Activated CD8-positive, alpha-beta T cell treated with anti-CD3 and anti-CD28 coated beads for 36 hours (primary cell): ENCODE measurements at regions not wholly inside any gene's neighbourhood (a gene's known extent, or its start where the extent isn't known, plus 50 kb on each side); places are given as distances from the start of the nearest gene placed in this dataset.

Experiments
- ATAC-seq: fragments of 200-7000 bp; cut with Tn5 transposase; one replicate; pipeline ENCODE4 v1.10.0; 2021; ENCODE audit warnings: mild to moderate bottlenecking, moderate library complexity
- CTCF ChIA-PET: fragments of 350-600 bp; sonication (Branson Sonifier 250); formaldehyde crosslinking; loops from one replicate; lab custom pipeline; 2021; ENCODE audit warnings: antibody characterized with exemption; lab: Charles Lee
- POLR2A ChIA-PET: fragments of 350-600 bp; sonication (Branson Sonifier 250); formaldehyde crosslinking; loops from one replicate; lab custom pipeline; 2021; ENCODE audit warnings: antibody characterized with exemption; lab: Charles Lee
- DNase-seq: peaks from one replicate; pipeline ENCODE4 v3.0.0-alpha.2; 2020
- H3K27ac Mint-ChIP-seq: one replicate; pipeline ENCODE4 v1.8.0; 2021; ENCODE audit warnings: mild to moderate bottlenecking, mixed read lengths
- H3K27me3 Mint-ChIP-seq: one replicate; pipeline ENCODE4 v1.8.0; 2021; ENCODE audit warnings: mixed read lengths
- H3K36me3 Mint-ChIP-seq: one replicate; pipeline ENCODE4 v1.8.0; 2021; ENCODE audit warnings: low read depth, mixed read lengths
- H3K4me1 Mint-ChIP-seq: one replicate; pipeline ENCODE4 v1.8.0; 2021; ENCODE audit warnings: low read depth, mixed read lengths
- H3K4me3 Mint-ChIP-seq: one replicate; pipeline ENCODE4 v1.8.0; 2021; ENCODE audit warnings: mild to moderate bottlenecking, moderate library complexity, mixed read lengths
- H3K9me3 Mint-ChIP-seq: one replicate; pipeline ENCODE4 v1.8.0; 2021; ENCODE audit warnings: mixed read lengths
- CTCF ChIP-seq: fragments of 200-600 bp; IDR thresholded peaks from one replicate; pipeline ENCODE4 v1.8.0; 2022; ENCODE audit warnings: antibody characterized with exemption, mild to moderate bottlenecking
- intact Hi-C: fragments of 100-400 bp; cut with micrococcal nuclease; formaldehyde crosslinking; loops from one replicate; pipeline ENCODE4 v1.10.0; 2022

GRCh38 chr18:59063300-59063906 is 76.3 kb upstream of the SEC11C start:
- no peak overlapping the region for H3K27ac Mint-ChIP-seq
- ATAC-seq (no peak), DNase-seq (no peak)
- ChIA-PET CTCF (interaction anchor here (1.2 to 4.5 kb wide), 3 partner anchors 283 to 295 kb away, joined by 3 to 22 read pairs (median 9); no protein-coding TSS in a partner anchor), POLR2A (no interaction called here)
- intact Hi-C loops, result no loop called here
- no peak for TF ChIP-seq CTCF
- no peaks in the 10 kb centered on the region for H3K9me3 Mint-ChIP-seq
- no peak overlapping the region for H3K4me3 Mint-ChIP-seq
- H3K27me3 Mint-ChIP-seq, result peaks cover 19% of the 10 kb centered on the region
- no peaks in the 10 kb centered on the region for H3K4me1 Mint-ChIP-seq
- no peaks in the 10 kb centered on the region for H3K36me3 Mint-ChIP-seq

GRCh38 chr18:59063912-59064311 is 75.8 kb upstream of the SEC11C start:
- Mint-ChIP-seq H3K27me3 (peaks cover 19% of the 10 kb centered on the region), H3K4me1 (no peaks in the 10 kb centered on the region), H3K9me3 (no peaks in the 10 kb centered on the region), H3K27ac (no peak overlapping the region), H3K36me3 (no peaks in the 10 kb centered on the region), H3K4me3 (no peak overlapping the region)
- intact Hi-C loops, result no loop called here
- no peak for ATAC-seq
- TF ChIP-seq CTCF, result no peak
- ChIA-PET POLR2A (no interaction called here), CTCF (interaction anchor here (1.2 to 4.5 kb wide), 3 partner anchors 283 to 295 kb away, joined by 3 to 22 read pairs (median 9); no protein-coding TSS in a partner anchor)
- no peak for DNase-seq

- intact Hi-C loops, result no loop called here
- Mint-ChIP-seq H3K9me3 (no peaks in the 10 kb centered on the region), H3K27ac (no peak overlapping the region), H3K4me3 (no peak overlapping the region), H3K27me3 (peaks cover 13% of the 10 kb centered on the region), H3K36me3 (no peaks in the 10 kb centered on the region), H3K4me1 (no peaks in the 10 kb centered on the region)
- no peak for ATAC-seq
- TF ChIP-seq CTCF, result no peak
- CTCF ChIA-PET, result interaction anchor here (2.1 kb wide), 1 partner anchor 297 kb away, joined by 7 read pairs; no protein-coding TSS in a partner anchor
- POLR2A ChIA-PET, result no interaction called here
- no peak for DNase-seq
Observed at GRCh38 chr18:59065684-59066083, 74.0 kb upstream of the SEC11C start.

- no peak overlapping the region for H3K4me3 Mint-ChIP-seq
- DNase-seq (peak; percentile 37), ATAC-seq (no peak)
- H3K4me1 Mint-ChIP-seq, result no peaks in the 10 kb centered on the region
- H3K9me3 Mint-ChIP-seq, result no peaks in the 10 kb centered on the region
- CTCF ChIA-PET, result interaction anchor here (1.2 to 5.4 kb wide), 4 partner anchors 9 to 299 kb away, joined by 4 to 76 read pairs (median 31); no protein-coding TSS in a partner anchor
- peak; percentile 35 for TF ChIP-seq CTCF
- no peak overlapping the region for H3K27ac Mint-ChIP-seq
- intact Hi-C loops, result no loop called here
- POLR2A ChIA-PET, result no interaction called here
- no peaks in the 10 kb centered on the region for H3K36me3 Mint-ChIP-seq
- H3K27me3 Mint-ChIP-seq, result peaks cover 7% of the 10 kb centered on the region
Observed at GRCh38 chr18:59067873-59068272, 71.8 kb upstream of the SEC11C start.

GRCh38 chr18:59068276-59069071 is 71.2 kb upstream of the SEC11C start:
- intact Hi-C loops, result no loop called here
- Mint-ChIP-seq H3K9me3 (no peaks in the 10 kb centered on the region), H3K4me3 (no peak overlapping the region), H3K27ac (no peak overlapping the region), H3K36me3 (no peaks in the 10 kb centered on the region), H3K27me3 (peaks cover 3% of the 10 kb centered on the region), H3K4me1 (no peaks in the 10 kb centered on the region)
- no peak for TF ChIP-seq CTCF
- ATAC-seq, result no peak
- CTCF ChIA-PET, result interaction anchor here (1.2 to 5.4 kb wide), 4 partner anchors 9 to 299 kb away, joined by 3 to 76 read pairs (median 30); no protein-coding TSS in a partner anchor
- DNase-seq, result no peak
- POLR2A ChIA-PET, result no interaction called here
